Heart left ventricle (tissue), 13 donors: ENCODE measurements at regions not wholly inside any gene's neighbourhood (a gene's known extent, or its start where the extent isn't known, plus 50 kb on each side); places are given as distances from the start of the nearest gene placed in this dataset.

ENCODE experiments used
- POLR2A ChIP-seq, 2 donors: fragments of 450-650 bp; IDR thresholded peaks; one replicate each; pipeline ENCODE4 v1.6.1; 2017; ENCODE audit warnings: antibody characterized with exemption in 2 of 2, mild to moderate bottlenecking in 2 of 2, moderate library complexity in 2 of 2
- TF ChIP-seq, protein P1 (sequence below), 12 donors: fragments of 200-600 bp; sonication (generic) in 4 of 12; IDR thresholded peaks; one replicate each; pipeline versions ENCODE4 v1.5.0 to v1.8.0; 2018 to 2022; ENCODE audit warnings: antibody characterized with exemption in 12 of 12, mild to moderate bottlenecking in 5 of 12
- donor health status: ischemic (EF 13 %, LVEDD 7.1; RV severe dilation, severe dysfunction).
- donor health status: DM: no; HTN: yes; CAD: no.
- donor health status: DM: no; HTN: no; CAD: no.
- donor health status: ischemic (EF 25% LVEDD 6.9; RV normal size, moderate dysfunction).
- donor health status: ischemic (EF 25% LVEDD 5.7; RV mildly dilated, moderate dysfunction).
- donor health status: ischemic (EF 35%, LVEDD 5.7; RV mildly dilated, moderate dysfunction).
- donor health status: nonischemic (EF 11% LVEDD 7.7; RV severe dilation, severe dysfunction).
- donor health status: DM: yes; HTN: yes; CAD: no.
- donor health status: PGD.
- donor health status: ischemic (EF 29% LVEDD 5.4; RV normal size, mild dysfunction).
- donor health status: nonischemic (EF 23%, LVEDD 6.1; RV moderate dilation, normal function).

DNA sequence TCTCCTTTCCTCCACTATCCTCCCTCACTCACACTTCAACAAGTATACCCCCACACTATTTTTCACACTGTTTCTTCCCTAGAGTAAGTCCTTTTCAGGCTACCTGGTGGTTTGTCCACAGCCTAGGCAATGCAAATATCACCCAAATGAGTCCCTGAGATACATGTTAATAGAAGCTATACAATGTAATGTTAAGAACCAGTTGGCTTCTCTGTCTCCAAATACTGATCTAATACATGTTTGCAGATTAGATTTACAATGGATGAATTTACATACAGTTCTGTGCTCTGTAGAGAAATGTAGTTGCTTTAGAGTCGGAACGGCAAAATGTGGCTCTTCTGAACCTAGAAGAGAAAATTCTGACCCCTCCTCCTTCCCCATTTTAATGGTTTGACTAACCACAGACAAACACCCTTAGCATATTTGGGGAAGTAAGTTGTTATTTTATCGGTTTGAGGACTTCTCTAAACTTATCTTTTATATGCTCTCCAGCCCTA is 63.6 kb upstream of the MBNL1 start:
- TF ChIP-seq, protein P1, sequence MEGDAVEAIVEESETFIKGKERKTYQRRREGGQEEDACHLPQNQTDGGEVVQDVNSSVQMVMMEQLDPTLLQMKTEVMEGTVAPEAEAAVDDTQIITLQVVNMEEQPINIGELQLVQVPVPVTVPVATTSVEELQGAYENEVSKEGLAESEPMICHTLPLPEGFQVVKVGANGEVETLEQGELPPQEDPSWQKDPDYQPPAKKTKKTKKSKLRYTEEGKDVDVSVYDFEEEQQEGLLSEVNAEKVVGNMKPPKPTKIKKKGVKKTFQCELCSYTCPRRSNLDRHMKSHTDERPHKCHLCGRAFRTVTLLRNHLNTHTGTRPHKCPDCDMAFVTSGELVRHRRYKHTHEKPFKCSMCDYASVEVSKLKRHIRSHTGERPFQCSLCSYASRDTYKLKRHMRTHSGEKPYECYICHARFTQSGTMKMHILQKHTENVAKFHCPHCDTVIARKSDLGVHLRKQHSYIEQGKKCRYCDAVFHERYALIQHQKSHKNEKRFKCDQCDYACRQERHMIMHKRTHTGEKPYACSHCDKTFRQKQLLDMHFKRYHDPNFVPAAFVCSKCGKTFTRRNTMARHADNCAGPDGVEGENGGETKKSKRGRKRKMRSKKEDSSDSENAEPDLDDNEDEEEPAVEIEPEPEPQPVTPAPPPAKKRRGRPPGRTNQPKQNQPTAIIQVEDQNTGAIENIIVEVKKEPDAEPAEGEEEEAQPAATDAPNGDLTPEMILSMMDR (IDR thresholded peaks at IDR 0.05), result no peak
- no peak for TF ChIP-seq POLR2A (IDR thresholded peaks at IDR 0.05)
